Astrocyte (in vitro differentiated cells and primary cell): ENCODE measurements at regions not wholly inside any gene's neighbourhood (a gene's known extent, or its start where the extent isn't known, plus 50 kb on each side); places are given as distances from the start of the nearest gene placed in this dataset.

Experiments used
- CTCF ChIP-seq: IDR thresholded peaks from 2 replicates; pipeline ENCODE4 v1.5.1; 2011; ENCODE audit warnings: low read depth, mild to moderate bottlenecking, inconsistent platforms, low read length, moderate library complexity; ENCODE audit not compliant: insufficient read depth
- EZH2 ChIP-seq: IDR thresholded peaks from 2 replicates; pipeline ENCODE4 v1.6.1; 2012; ENCODE audit warnings: mild to moderate bottlenecking, low read length, inconsistent platforms; ENCODE audit not compliant: insufficient read depth

GRCh38 chr22:48757581-48757980 is 1070.1 kb downstream of the BRD1 start:
- no peak for TF ChIP-seq CTCF
- no peak for TF ChIP-seq EZH2
